Suprapubic skin (tissue), 4 donors: ENCODE measurements at regions not wholly inside any gene's neighbourhood (a gene's known extent, or its start where the extent isn't known, plus 50 kb on each side); places are given as distances from the start of the nearest gene placed in this dataset.

ENCODE experiments used
- CTCF ChIP-seq, 2 donors: fragments of 200-600 bp in 1 of 2; fragments of 450-650 bp in 1 of 2; sonication (generic) in 1 of 2; IDR thresholded peaks; one replicate each; pipeline ENCODE4 v1.5.1; 2016 to 2019; ENCODE audit warnings: antibody characterized with exemption in 2 of 2, mild to moderate bottlenecking in 1 of 2, moderate library complexity in 1 of 2
- EP300 ChIP-seq: sonication (generic); formaldehyde crosslinking; IDR thresholded peaks from one replicate; pipeline ENCODE4 v1.6.1; 2017; ENCODE audit warnings: antibody characterized with exemption
- POLR2A ChIP-seq, 2 donors: fragments of 450-650 bp; IDR thresholded peaks; one replicate each; pipeline ENCODE4 v1.6.1; 2017; ENCODE audit warnings: antibody characterized with exemption in 2 of 2, mild to moderate bottlenecking in 2 of 2, moderate library complexity in 2 of 2
- POLR2AphosphoS5 ChIP-seq, 3 donors: sonication (generic); formaldehyde crosslinking; IDR thresholded peaks; one replicate each; pipeline ENCODE4 v1.6.1; 2017; ENCODE audit warnings: antibody characterized with exemption in 3 of 3

GRCh38 chr6:113651920-113652319, 205.2 kb upstream of the MARCKS start:
- TF ChIP-seq POLR2AphosphoS5 (IDR thresholded peaks at IDR 0.05) (no peak), CTCF (IDR thresholded peaks at IDR 0.05) (no peak), POLR2A (IDR thresholded peaks at IDR 0.05) (no peak), EP300 (no peak)
